Muscle layer of duodenum (tissue), 2 donors: ENCODE measurements at regions not wholly inside any gene's neighbourhood (a gene's known extent, or its start where the extent isn't known, plus 50 kb on each side); places are given as distances from the start of the nearest gene placed in this dataset.
"Not testable (repeated sequence)": the region's sequence is repeated elsewhere in the genome, so short reads cannot be mapped to it uniquely, and the experiment has no call there.

Experiments
- H3K27ac ChIP-seq: one replicate; pipeline ENCODE4 v1.7.0; 2013; ENCODE audit warnings: mild to moderate bottlenecking, low read length
- H3K27me3 ChIP-seq: one replicate; pipeline ENCODE4 v1.7.0; 2013; ENCODE audit warnings: low read depth, mild to moderate bottlenecking, control low read depth, low read length
- H3K36me3 ChIP-seq, 2 donors: one replicate each; pipeline ENCODE4 v1.7.0; 2013; ENCODE audit warnings: low read length in 2 of 2, control low read depth in 1 of 2, mild to moderate bottlenecking in 1 of 2; ENCODE audit not compliant: insufficient read depth in 2 of 2, control insufficient read depth in 1 of 2
- H3K4me1 ChIP-seq, 2 donors: one replicate each; pipeline ENCODE4 v1.7.0; 2013; ENCODE audit warnings: low read length in 2 of 2, mild to moderate bottlenecking in 2 of 2, control low read depth in 1 of 2, moderate library complexity in 1 of 2; ENCODE audit not compliant: insufficient read depth in 2 of 2, control insufficient read depth in 1 of 2
- H3K4me3 ChIP-seq, 2 donors: one replicate each; pipeline ENCODE4 v1.7.0; 2013; ENCODE audit warnings: low read length in 2 of 2, low read depth in 1 of 2, mild to moderate bottlenecking in 1 of 2
- H3K9me3 ChIP-seq, 2 donors: one replicate each; pipeline ENCODE4 v1.7.0; 2013; ENCODE audit warnings: low read length in 2 of 2, control low read depth in 1 of 2, mild to moderate bottlenecking in 1 of 2; ENCODE audit not compliant: control insufficient read depth in 1 of 2
- donor health status: healthy.

DNA sequence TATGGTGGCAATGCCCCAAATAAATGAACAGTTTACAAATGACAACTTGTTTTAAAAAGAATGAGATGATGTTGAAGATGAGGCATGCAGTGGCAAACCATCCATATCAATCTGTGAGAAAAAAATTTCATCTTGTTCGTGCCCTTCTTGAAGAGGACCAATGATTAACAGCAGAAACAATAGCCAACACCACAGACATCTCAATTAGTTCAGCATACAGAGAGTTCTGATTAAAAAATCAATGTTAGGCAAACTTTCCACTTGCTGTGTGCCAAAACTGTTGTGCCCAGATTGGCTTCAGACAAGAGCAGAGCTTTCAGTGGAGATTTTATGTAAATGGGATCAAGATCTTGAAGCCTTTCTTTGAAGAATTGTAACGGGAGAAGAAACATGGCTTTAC, 329.9 kb downstream of the BMP4 start:
- Histone ChIP-seq H3K9me3 (no peaks in the 10 kb centered on the region), H3K4me3 (no peak overlapping the region), H3K27ac (no peak overlapping the region), H3K27me3 (no peaks in the 10 kb centered on the region), H3K36me3 (no peaks in the 10 kb centered on the region), H3K4me1 (no peaks in the 10 kb centered on the region)

DNA sequence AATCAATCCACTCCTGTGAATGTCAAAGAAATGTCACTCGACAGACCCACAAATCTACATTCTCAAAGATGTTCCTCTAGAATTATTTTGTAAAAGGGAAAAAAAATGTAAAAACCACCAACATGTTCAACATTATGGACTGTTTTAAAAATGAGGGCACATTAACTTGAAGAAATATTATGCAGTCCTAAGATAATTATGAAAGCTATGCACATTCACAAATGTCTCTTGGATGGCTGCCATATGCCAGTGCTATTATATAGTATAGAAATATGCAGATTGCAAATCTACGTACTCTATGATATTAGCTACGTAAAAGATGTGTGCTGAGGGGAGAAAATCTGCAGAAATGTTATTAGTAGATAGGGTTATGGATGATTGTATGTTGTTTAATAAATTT, 334.2 kb downstream of the BMP4 start:
- Histone ChIP-seq H3K4me3 (no peak overlapping the region), H3K36me3 (no peaks in the 10 kb centered on the region), H3K27ac (no peak overlapping the region), H3K4me1 (peaks cover 3 to 20% of the 10 kb centered on the region in 2 donors), H3K9me3 (no peaks in the 10 kb centered on the region), H3K27me3 (no peaks in the 10 kb centered on the region)

DNA sequence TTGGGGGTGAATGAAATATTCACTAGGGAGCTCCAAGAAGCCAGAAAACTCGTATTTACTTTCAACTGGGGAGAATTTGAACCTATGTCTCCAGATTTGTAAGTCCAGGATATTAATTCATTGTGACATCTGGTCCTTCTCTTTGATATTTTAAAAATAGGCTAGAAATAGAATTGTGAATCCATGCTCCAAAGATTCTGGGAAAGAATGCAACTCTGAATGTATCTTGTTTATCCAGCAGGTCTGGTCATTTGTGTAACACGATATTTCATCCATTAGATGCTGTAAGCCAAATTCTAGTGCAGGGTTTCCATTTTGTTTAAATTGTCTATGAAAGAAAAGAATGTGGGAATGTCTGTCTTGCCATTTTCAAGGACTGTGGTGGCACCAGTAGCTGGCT, 334.7 kb downstream of the BMP4 start:
- no peak overlapping the region for H3K4me3 ChIP-seq
- no peaks in the 10 kb centered on the region for H3K36me3 ChIP-seq
- H3K27me3 ChIP-seq: no peaks in the 10 kb centered on the region
- no peak overlapping the region for H3K27ac ChIP-seq
- no peaks in the 10 kb centered on the region for H3K9me3 ChIP-seq
- peaks cover 3 to 20% of the 10 kb centered on the region in 2 donors for H3K4me1 ChIP-seq

DNA sequence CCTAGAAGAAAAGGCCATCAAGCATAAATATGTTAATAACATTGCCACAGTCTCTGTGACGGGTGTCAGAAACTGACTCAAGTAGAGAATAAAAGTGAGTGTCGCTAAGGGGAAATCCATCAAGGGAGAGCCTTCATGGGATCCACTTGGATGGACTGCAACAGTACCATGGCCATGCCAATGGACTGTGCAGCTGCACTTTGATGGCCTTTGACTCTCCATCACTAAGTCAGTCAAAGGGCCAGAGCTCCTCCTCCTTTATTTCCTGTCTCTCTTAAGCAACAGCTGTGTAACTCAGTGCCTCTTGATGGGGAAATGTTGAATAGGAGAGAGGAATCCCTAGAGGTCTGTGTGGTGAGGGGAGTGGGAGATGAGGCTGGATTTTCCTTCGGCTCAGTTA, 335.2 kb downstream of the BMP4 start:
- Histone ChIP-seq H3K36me3 (no peaks in the 10 kb centered on the region), H3K27me3 (no peaks in the 10 kb centered on the region), H3K4me3 (no peak overlapping the region), H3K27ac (no peak overlapping the region), H3K4me1 (peaks cover 3 to 20% of the 10 kb centered on the region in 2 donors), H3K9me3 (no peaks in the 10 kb centered on the region)

- Histone ChIP-seq H3K27ac (no peak overlapping the region), H3K36me3 (no peaks in the 10 kb centered on the region)
Measured at GRCh38 chr14:53620890-53621289, 335.7 kb downstream of the BMP4 start.

GRCh38 chr14:53620317-53620716, 336.3 kb downstream of the BMP4 start:
- Histone ChIP-seq H3K4me1 (peaks cover 3 to 20% of the 10 kb centered on the region in 2 donors), H3K27ac (no peak overlapping the region), H3K4me3 (no peak overlapping the region), H3K9me3 (no peaks in the 10 kb centered on the region), H3K27me3 (no peaks in the 10 kb centered on the region), H3K36me3 (no peaks in the 10 kb centered on the region)

More at GRCh38 chr14:53620890-53621289, 335.7 kb downstream of the BMP4 start:
- no peaks in the 10 kb centered on the region for H3K9me3 ChIP-seq
- no peak overlapping the region for H3K4me3 ChIP-seq
- no peaks in the 10 kb centered on the region for H3K27me3 ChIP-seq
- H3K4me1 ChIP-seq: peaks cover 3 to 20% of the 10 kb centered on the region in 2 donors

GRCh38 chr14:53619691-53620231, 336.9 kb downstream of the BMP4 start:
- Histone ChIP-seq H3K9me3 (no peaks in the 10 kb centered on the region), H3K4me3 (no peak overlapping the region), H3K27me3 (no peaks in the 10 kb centered on the region), H3K27ac (no peak overlapping the region), H3K36me3 (no peaks in the 10 kb centered on the region), H3K4me1 (peaks cover 3 to 20% of the 10 kb centered on the region in 2 donors)

DNA sequence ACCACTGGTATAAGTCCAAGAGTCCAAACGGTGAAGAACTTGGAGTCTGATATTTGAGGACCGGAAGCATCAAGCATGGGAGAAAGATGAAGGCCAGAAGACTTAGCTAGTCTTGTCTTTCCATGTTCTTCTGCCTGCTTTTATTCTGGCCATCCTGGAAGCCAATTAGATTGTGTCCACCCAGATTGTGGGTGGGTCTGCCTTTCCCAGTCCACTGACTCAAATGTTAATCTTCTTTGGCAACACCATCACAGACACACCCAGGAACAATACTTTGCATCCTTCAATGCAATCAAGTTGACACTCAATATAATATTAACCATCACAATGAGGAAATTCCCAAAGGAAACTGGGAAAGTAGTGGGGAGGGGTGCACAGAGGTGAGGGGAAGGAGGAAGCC, 340.1 kb downstream of the BMP4 start:
- peaks cover 3 to 20% of the 10 kb centered on the region in 2 donors for H3K4me1 ChIP-seq
- H3K4me3 ChIP-seq, H3K27me3 ChIP-seq, H3K36me3 ChIP-seq, H3K9me3 ChIP-seq, H3K27ac ChIP-seq: not testable (repeated sequence)

DNA sequence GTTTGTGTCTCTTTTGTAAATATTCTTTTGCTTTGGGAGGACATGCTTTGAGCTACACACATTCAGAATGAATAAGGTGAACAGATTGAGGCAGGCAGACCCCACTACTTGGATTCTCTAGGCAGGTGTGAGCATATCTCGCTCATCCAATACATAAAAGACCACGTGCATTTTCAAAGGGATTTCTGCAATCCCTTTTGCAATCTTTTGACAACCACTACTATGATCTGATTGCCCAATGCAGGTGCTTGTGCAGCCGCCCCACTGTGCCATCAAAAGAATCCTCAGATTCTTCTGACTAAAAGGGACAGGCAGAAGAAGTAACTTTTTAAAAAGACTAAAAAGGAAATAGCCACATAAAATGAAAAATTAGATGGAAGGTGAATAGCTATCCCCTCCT, 341.4 kb downstream of the BMP4 start:
- H3K36me3 ChIP-seq: no peaks in the 10 kb centered on the region
- H3K4me3 ChIP-seq: no peak overlapping the region
- H3K4me1 ChIP-seq: peaks cover 3 to 9% of the 10 kb centered on the region in 2 donors

DNA sequence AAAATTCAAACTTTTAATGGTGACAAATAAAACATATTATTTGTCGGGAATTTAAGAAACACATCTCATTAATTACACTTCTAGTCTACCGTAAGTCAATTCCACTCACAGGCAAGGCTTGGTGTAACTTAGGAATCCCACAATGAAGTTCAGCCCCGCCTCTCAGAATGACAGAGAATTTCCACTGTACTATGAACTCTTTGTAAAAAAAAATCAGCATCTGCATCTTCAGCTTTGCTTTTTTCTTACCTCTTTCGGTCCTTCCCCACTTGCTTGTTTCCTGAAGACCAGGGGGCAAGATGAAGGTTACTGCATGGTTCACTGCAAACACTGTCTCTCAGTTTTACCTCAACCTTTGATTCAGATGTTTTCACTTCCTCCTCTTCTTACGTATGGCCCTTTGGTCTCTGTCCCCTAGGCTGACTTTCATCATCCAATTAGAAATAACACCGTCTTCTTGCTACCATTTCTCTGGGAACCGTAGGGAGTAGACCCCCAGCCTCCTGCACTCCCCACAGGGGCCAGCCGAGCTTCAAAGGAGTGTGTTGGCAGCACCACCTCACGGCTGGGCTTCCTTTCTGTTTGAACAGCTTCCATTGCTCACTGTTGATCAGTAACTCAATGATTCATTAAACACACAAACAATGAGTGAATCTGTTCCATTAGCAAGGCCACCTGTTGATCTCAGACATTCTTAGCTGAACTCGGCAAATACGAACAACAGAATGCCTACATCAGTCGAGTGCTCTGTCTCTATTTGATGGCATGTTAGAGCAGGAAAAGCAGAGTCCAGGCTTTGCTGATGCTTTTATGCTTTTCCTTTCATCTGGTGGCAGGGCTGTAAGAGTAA, 343.0 kb downstream of the BMP4 start:
- H3K27ac ChIP-seq: peak overlapping the region; percentile 64
- H3K4me3 ChIP-seq: peak overlapping the region in 1 of 2 donors; percentile 14
- no peaks in the 10 kb centered on the region for H3K27me3 ChIP-seq
- H3K4me1 ChIP-seq: no peaks in the 10 kb centered on the region
- H3K36me3 ChIP-seq: no peaks in the 10 kb centered on the region
- no peaks in the 10 kb centered on the region for H3K9me3 ChIP-seq

More for the DNA sequence above, 341.4 kb downstream of the BMP4 start:
- Histone ChIP-seq H3K9me3 (no peaks in the 10 kb centered on the region), H3K27ac (no peak overlapping the region), H3K27me3 (no peaks in the 10 kb centered on the region)

- no peaks in the 10 kb centered on the region for H3K36me3 ChIP-seq
- H3K4me3 ChIP-seq: no peak overlapping the region
Measured at GRCh38 chr14:53610947-53611346, 345.7 kb downstream of the BMP4 start.

More at GRCh38 chr14:53610947-53611346, 345.7 kb downstream of the BMP4 start:
- H3K9me3 ChIP-seq: no peaks in the 10 kb centered on the region
- no peaks in the 10 kb centered on the region for H3K27me3 ChIP-seq
- H3K27ac ChIP-seq: no peak overlapping the region
- H3K4me1 ChIP-seq: no peaks in the 10 kb centered on the region
